Spleen (tissue), 11 donors: ENCODE measurements at regions not wholly inside any gene's neighbourhood (a gene's known extent, or its start where the extent isn't known, plus 50 kb on each side); places are given as distances from the start of the nearest gene placed in this dataset.

Experiments
- DNase-seq: peaks from one replicate; pipeline ENCODE4 v3.0.0-alpha.2; 2020
- H3K27ac ChIP-seq, 8 donors: fragments of 200-600 bp; sonication (generic) in 7 of 8; 1 replicate in 4 of 8; 2 replicates in 4 of 8; pipeline versions ENCODE4 v1.5.0 to v1.8.0; 2016 to 2021; ENCODE audit warnings: inconsistent platforms in 4 of 8, mild to moderate bottlenecking in 4 of 8, moderate library complexity in 1 of 8
- H3K27me3 ChIP-seq, 7 donors: fragments of 200-600 bp; sonication (generic) in 6 of 7; replicated peaks in 1 of 7; 1 replicate in 4 of 7; 2 replicates in 3 of 7; pipeline versions ENCODE4 v1.5.0 to v1.8.0; 2016 to 2021; ENCODE audit warnings: inconsistent platforms in 3 of 7, mild to moderate bottlenecking in 1 of 7
- H3K36me3 ChIP-seq, 6 donors: fragments of 200-600 bp; sonication (generic) in 5 of 6; 1 replicate in 4 of 6; 2 replicates in 2 of 6; pipeline versions ENCODE4 v1.5.0 to v1.8.0; 2016 to 2021; ENCODE audit warnings: inconsistent platforms in 2 of 6
- H3K4me1 ChIP-seq, 6 donors: fragments of 200-600 bp; sonication (generic) in 5 of 6; 1 replicate in 3 of 6; 2 replicates in 3 of 6; pipeline versions ENCODE4 v1.5.0 to v1.8.0; 2016 to 2021; ENCODE audit warnings: inconsistent platforms in 3 of 6
- H3K4me3 ChIP-seq, 8 donors: fragments of 200-600 bp; sonication (generic) in 7 of 8; 1 replicate in 4 of 8; 2 replicates in 4 of 8; pipeline versions ENCODE4 v1.5.0 to v1.8.0; 2016 to 2021; ENCODE audit warnings: inconsistent platforms in 4 of 8, mild to moderate bottlenecking in 4 of 8, moderate library complexity in 2 of 8
- H3K9me3 ChIP-seq, 8 donors: fragments of 200-600 bp; sonication (generic) in 7 of 8; 1 replicate in 4 of 8; 2 replicates in 4 of 8; pipeline versions ENCODE4 v1.5.0 to v1.8.0; 2016 to 2021; ENCODE audit warnings: inconsistent platforms in 4 of 8
- CTCF ChIP-seq, 11 experiments: fragments of 200-600 bp in 7 of 11; fragments of 450-650 bp in 4 of 11; sonication (generic) in 4 of 11; IDR thresholded peaks in 8 of 11; conservative IDR thresholded peaks in 3 of 11; 1 replicate in 7 of 11; 2 replicates in 4 of 11; pipeline versions ENCODE4 v1.4.0 to v1.8.0; 2016 to 2021; ENCODE audit warnings: antibody characterized with exemption in 11 of 11, inconsistent platforms in 4 of 11, mild to moderate bottlenecking in 1 of 11
- POLR2A ChIP-seq, 3 donors: fragments of 450-650 bp; IDR thresholded peaks; one replicate each; pipeline ENCODE4 v1.5.1; 2017; ENCODE audit warnings: antibody characterized with exemption in 3 of 3, mild to moderate bottlenecking in 1 of 3
- POLR2AphosphoS5 ChIP-seq, 3 donors: sonication (generic); formaldehyde crosslinking; IDR thresholded peaks; one replicate each; pipeline ENCODE4 v1.5.1; 2017; ENCODE audit warnings: antibody characterized with exemption in 3 of 3
- WGBS, 5 donors: extraction: QIAGEN DNeasy Blood & Tissue Kit in 3 of 5; methylation state at CpG; one replicate each; pipeline versions ENCODE4 v1.1.5 to v1.1.7; 2013 to 2018; 5-methylcytosine and 5-hydroxymethylcytosine counted together
- intact Hi-C: fragments of 100-400 bp; cut with DNase I; formaldehyde crosslinking; loops from one replicate; pipeline ENCODE4 v1.15.0; 2023; ENCODE audit warnings: low total_unique reads
- donor health status: healthy with polysubstance abuse.
- donor health status: DM: no; HTN: no; CAD: no; lungs with moderate emphysema.
- donor health status: DM: no; HTN: no; CAD: no.
- donor health status: Bipolar disorder and iron deficiency.
- donor health status: healthy.
- donor health status: DM: no; HTN: no; CAD: no.
- donor health status: DM: yes; HTN: yes; CAD: no.

GRCh38 chr1:198444792-198445191 lies 95.7 kb downstream of the ATP6V1G3 start:
- Histone ChIP-seq H3K27me3 (no peaks in the 10 kb centered on the region), H3K27ac (no peak overlapping the region), H3K4me1 (peaks cover 0 to 6% (median 0%) of the 10 kb centered on the region in 6 donors), H3K9me3 (no peaks in the 10 kb centered on the region), H3K36me3 (no peaks in the 10 kb centered on the region), H3K4me3 (no peak overlapping the region)
- intact Hi-C loops: no loop called here
- DNase-seq: no peak
- TF ChIP-seq POLR2A (IDR thresholded peaks at IDR 0.05) (no peak), POLR2AphosphoS5 (IDR thresholded peaks at IDR 0.05) (no peak), CTCF (IDR thresholded peaks at IDR 0.05 in 8 of 11, conservative IDR thresholded peaks at IDR 0.05 in 3 of 11) (no peak)
- 44 to 78% (median 65%) methylated on average over 1 of the region's 1 CpG for WGBS, 5 donors

GRCh38 chr1:198443365-198444233 lies 96.9 kb downstream of the ATP6V1G3 start:
- H3K27ac ChIP-seq: no peak overlapping the region
- no peaks in the 10 kb centered on the region for H3K36me3 ChIP-seq
- no peak for DNase-seq
- 88 to 97% (median 93%) methylated on average over 5 of the region's 5 CpGs for WGBS, 5 donors
- TF ChIP-seq POLR2A (IDR thresholded peaks at IDR 0.05) (no peak), CTCF (IDR thresholded peaks at IDR 0.05 in 8 of 11, conservative IDR thresholded peaks at IDR 0.05 in 3 of 11) (no peak), POLR2AphosphoS5 (IDR thresholded peaks at IDR 0.05) (no peak)
- no peaks in the 10 kb centered on the region for H3K9me3 ChIP-seq
- no peaks in the 10 kb centered on the region for H3K4me1 ChIP-seq
- H3K4me3 ChIP-seq: no peak overlapping the region
- intact Hi-C loops: no loop called here
- no peaks in the 10 kb centered on the region for H3K27me3 ChIP-seq

DNA sequence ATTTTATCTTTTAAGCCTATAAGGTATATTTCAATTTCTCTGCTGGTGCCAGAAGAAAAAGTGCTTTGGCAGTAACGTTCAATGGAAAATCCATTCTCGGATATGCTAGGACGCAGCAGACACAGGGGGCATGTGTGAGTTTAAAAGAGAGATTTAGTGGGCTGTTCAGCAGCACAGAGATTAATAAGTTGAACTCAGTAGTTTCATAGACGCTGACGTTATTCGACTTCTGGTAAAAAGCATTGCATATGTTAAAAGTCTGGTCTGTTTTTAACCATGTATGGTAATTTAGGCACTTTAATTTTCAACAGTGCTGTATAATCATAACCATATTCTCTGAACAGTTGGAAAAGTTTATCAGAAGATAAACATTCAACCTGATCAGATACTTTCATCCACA lies 99.6 kb downstream of the ATP6V1G3 start:
- intact Hi-C loops: no loop called here
- Histone ChIP-seq H3K27ac (no peak overlapping the region), H3K4me1 (no peaks in the 10 kb centered on the region), H3K36me3 (no peaks in the 10 kb centered on the region), H3K9me3 (no peaks in the 10 kb centered on the region), H3K27me3 (no peaks in the 10 kb centered on the region), H3K4me3 (no peak overlapping the region)
- 91 to 95% (median 93%) methylated on average over 6 of the region's 6 CpGs for WGBS, 5 donors
- TF ChIP-seq CTCF (IDR thresholded peaks at IDR 0.05 in 8 of 11, conservative IDR thresholded peaks at IDR 0.05 in 3 of 11): no peak
- no peak for DNase-seq

DNA sequence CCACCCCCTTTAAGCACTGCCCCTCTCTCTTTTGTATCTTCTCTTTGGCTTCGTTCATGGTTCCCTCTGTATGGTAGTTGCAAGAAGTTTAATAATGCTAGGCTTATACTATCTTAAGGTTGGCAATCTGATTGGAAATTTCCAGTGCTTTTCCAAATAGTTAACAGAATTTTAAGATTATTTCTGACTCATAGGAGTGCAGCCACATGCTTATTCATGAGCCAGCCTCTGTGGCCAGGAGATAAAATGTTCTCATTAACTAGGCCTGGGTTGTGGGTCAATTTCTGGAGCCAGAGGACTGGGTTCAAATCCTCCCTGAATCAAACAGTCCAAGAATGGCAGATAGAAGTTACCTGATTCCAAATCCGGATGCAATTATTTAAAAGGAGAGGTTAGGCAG lies 103.1 kb downstream of the ATP6V1G3 start:
- Histone ChIP-seq H3K27ac (no peak overlapping the region), H3K4me1 (no peaks in the 10 kb centered on the region), H3K36me3 (no peaks in the 10 kb centered on the region), H3K27me3 (no peaks in the 10 kb centered on the region), H3K9me3 (no peaks in the 10 kb centered on the region), H3K4me3 (no peak overlapping the region)
- DNase-seq: no peak
- TF ChIP-seq POLR2A (IDR thresholded peaks at IDR 0.05) (no peak), POLR2AphosphoS5 (IDR thresholded peaks at IDR 0.05) (no peak), CTCF (IDR thresholded peaks at IDR 0.05 in 8 of 11, conservative IDR thresholded peaks at IDR 0.05 in 3 of 11) (no peak)
- intact Hi-C loops: no loop called here
- WGBS, 5 donors: 80 to 95% (median 88%) methylated on average over 2 of the region's 2 CpGs
